Epithelial cell of prostate (primary cell): ENCODE measurements at regions not wholly inside any gene's neighbourhood (a gene's known extent, or its start where the extent isn't known, plus 50 kb on each side); places are given as distances from the start of the nearest gene placed in this dataset.

Source experiments
- DNase-seq: peaks from one replicate; pipeline ENCODE4 v3.0.0-alpha.2; 2011; ENCODE audit warnings: low read depth, low spot score
- H3K27ac ChIP-seq: fragments of 450-650 bp; 2 replicates; pipeline ENCODE4 v1.5.1; 2017; ENCODE audit warnings: mild to moderate bottlenecking

DNA sequence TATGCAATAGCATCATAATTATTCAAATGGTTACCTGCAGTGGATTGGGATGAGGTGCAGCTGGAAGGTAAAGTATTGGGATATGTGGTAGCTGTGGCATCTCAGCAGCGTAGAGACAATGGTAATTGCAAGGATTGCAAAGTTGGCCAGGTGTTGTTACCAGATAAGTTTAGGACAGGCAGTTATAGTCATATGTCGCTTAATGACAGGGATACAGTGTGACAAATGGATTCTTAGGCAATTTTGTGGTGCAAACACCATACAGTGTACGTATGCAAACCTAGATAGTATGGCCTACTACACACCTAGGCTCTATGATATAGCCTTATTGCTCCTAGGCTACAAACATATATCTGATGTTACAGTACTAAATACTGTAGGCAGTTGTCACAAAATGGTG is 163.5 kb upstream of the LYZL2 start:
- DNase-seq, result no peak
- H3K27ac ChIP-seq, result no peak overlapping the region

DNA sequence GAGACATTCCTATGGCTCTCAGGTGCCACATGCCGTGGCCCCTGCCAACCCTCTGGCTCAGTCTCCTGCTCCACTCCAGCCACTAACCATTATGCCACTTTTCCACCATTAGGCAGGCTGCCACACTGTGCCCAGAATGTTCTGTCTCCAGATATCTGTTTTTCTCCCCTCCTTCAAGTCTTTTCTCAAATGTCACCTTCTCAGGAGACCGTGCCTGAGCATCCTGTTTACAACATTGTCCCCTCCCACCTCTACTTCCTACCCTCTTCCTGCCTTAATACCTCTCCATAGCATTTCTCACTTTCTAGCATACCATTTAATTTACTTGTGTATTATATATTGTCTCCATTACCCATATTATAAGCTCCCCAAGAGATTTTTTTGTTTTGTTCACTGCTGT is 162.5 kb upstream of the LYZL2 start:
- no peak for DNase-seq
- H3K27ac ChIP-seq, result no peak overlapping the region

GRCh38 chr10:30791197-30791611 is 161.7 kb upstream of the LYZL2 start:
- no peak overlapping the region for H3K27ac ChIP-seq
- no peak for DNase-seq

DNA sequence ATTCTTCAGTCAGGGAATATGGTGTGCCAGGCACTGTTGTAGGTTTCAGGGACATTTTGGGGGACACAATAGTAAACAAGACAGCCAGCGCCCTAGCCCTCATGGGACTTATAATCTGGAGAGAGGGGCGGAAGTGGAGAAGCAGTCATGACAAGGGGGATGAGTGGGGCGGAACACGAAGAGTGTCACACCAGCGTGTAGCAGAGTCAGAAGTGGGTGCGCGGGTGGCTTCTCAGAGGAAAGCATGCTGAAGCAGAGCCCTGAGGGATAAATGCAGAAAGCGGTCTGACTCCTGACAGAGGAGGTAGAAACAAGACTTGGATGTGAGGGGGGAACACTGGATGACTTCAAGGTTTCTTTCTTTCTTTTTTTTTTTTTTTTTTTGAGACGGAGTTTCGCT is 160.3 kb upstream of the LYZL2 start:
- no peak overlapping the region for H3K27ac ChIP-seq
- no peak for DNase-seq

- DNase-seq, result no peak
- H3K27ac ChIP-seq, result no peak overlapping the region
These were observed 158.8 kb upstream of the LYZL2 start for GRCh38 chr10:30788307-30788706.

DNA sequence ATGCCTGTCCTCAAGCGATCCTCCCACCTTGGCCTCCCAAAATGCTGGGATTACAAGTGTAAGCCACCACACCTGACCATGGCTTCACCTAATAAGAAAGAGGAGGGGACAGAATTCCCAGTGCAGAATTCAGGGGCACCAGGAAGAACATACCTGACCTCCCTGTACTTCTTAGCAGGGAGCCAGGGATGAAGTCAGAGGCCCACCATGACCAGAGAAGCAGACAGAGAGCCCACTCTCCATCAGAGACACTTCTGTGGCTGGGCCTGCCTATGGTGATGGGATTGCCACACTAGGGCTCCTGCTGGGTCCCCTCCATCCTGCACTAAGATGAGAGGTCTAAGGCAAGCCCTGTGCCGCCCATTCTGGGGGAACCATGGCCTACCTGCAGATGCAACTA is 157.4 kb upstream of the LYZL2 start:
- DNase-seq, result no peak
- H3K27ac ChIP-seq, result no peak overlapping the region

DNA sequence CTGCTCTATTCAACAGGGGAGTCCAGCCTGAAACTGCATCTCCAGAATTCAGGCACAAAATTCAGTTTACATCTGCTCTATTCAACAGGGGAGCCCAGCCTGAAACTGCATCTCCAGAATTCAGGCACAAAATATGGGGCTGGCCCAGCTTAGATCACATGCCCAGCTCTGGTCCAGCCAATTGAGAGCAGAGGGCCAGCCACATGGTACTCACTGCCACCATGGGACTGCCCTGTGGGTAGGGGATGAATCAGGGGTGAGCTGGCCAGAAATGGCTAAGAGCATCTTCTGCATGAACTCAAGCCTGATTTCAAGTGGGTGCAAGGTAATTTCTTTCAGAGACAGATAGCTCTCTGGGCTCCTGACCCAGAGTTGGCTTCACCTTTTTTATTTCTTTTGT is 156.6 kb upstream of the LYZL2 start:
- no peak overlapping the region for H3K27ac ChIP-seq
- no peak for DNase-seq

GRCh38 chr10:30784897-30785605 is 155.5 kb upstream of the LYZL2 start:
- DNase-seq, result no peak
- no peak overlapping the region for H3K27ac ChIP-seq

DNA sequence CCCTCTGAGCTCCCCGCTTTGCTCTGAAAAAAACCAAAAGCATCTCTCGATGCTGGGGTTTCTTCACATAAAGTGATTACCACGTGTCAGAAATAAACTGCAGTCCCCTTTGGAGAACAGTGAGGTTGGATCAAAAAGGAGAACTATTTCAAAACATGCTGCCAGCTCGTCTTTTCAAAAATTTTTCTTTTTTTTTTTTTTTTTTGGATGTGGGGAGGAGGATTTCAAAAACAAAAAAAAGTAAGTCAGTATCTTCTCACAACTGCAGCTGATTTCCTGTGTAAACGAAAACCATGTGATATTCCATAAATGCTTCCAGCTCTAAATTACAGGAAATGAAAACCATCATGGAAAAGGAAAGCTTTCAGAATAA is 155.0 kb upstream of the LYZL2 start:
- no peak for DNase-seq
- no peak overlapping the region for H3K27ac ChIP-seq

- peak; percentile 6 for DNase-seq
- H3K27ac ChIP-seq, result no peak overlapping the region
These were observed 154.5 kb upstream of the LYZL2 start for GRCh38 chr10:30783939-30784501.

- no peak overlapping the region for H3K27ac ChIP-seq
- DNase-seq, result no peak
These were observed 153.2 kb upstream of the LYZL2 start for GRCh38 chr10:30782537-30783461.

GRCh38 chr10:30782157-30782536 is 152.6 kb upstream of the LYZL2 start:
- H3K27ac ChIP-seq, result no peak overlapping the region
- DNase-seq, result no peak

- H3K27ac ChIP-seq, result no peak overlapping the region
- no peak for DNase-seq
These were observed 152.1 kb upstream of the LYZL2 start for GRCh38 chr10:30781670-30782121.

DNA sequence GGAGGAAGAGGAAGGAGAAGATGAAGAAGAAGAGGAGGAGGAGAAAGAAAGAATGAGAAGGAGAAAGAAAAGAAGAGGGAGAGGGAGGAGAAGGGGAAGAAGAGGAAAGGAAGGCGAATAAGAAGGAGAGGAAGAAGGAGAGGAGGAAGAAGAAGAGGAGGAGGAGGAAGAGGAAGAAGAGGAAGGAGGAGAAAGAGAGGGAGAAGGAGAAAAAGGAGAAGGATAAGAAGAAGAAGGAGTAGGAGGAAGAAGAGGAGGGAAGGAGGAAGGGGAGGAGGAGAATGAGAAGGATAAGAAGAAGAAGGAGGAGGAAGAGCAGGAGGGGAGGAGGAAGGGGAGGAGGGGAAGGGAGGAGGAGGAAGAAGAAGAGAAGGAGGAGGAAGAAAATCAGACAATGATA is 149.2 kb upstream of the LYZL2 start:
- DNase-seq, result no peak
- no peak overlapping the region for H3K27ac ChIP-seq

- no peak for DNase-seq
- no peak overlapping the region for H3K27ac ChIP-seq
These were observed 146.4 kb upstream of the LYZL2 start for GRCh38 chr10:30775779-30776591.

- H3K27ac ChIP-seq, result no peak overlapping the region
- no peak for DNase-seq
These were observed 144.7 kb upstream of the LYZL2 start for GRCh38 chr10:30774261-30774660.

DNA sequence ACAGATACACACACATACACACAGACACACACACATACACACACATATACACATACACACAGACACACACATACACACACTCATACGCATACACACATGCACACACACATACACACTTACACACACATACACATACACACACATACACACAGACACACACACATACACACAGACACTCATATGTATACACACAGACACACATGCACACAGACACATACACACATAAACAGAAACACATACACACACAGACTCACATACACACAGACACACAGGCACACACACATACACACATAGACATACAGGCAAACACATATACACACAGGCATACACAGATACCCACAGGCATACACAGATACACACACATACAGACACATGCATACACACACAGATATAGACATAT is 143.9 kb upstream of the LYZL2 start:
- DNase-seq, result no peak
- H3K27ac ChIP-seq, result no peak overlapping the region

GRCh38 chr10:30770816-30771215 is 141.3 kb upstream of the LYZL2 start:
- H3K27ac ChIP-seq, result no peak overlapping the region

GRCh38 chr10:30770229-30770628 is 140.7 kb upstream of the LYZL2 start:
- H3K27ac ChIP-seq, result no peak overlapping the region
- DNase-seq, result no peak

More at GRCh38 chr10:30770816-30771215, 141.3 kb upstream of the LYZL2 start:
- no peak for DNase-seq

DNA sequence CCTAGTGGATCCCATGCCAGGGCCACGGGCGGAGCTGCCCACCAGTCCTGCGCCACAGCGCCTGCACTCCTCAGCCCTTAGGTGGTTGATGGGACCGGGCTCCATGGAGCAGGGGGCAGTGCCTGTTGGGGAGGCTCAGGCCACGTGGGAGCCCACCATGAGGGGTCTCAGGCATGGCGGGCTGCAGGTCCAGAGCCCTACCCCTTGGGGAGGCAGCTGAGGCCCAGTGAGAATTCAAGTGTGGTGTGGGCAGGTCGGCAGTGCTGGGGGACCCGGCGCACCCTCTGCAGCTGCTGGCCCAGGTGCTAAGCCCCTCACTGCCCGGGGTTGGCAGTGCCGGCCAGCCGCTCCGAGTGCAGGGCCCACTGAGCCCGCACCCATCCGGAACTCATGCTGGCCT is 139.8 kb upstream of the LYZL2 start:
- H3K27ac ChIP-seq, result no peak overlapping the region
- DNase-seq, result no peak
